Epithelial cell of esophagus (primary cell): ENCODE measurements at regions not wholly inside any gene's neighbourhood (a gene's known extent, or its start where the extent isn't known, plus 50 kb on each side); places are given as distances from the start of the nearest gene placed in this dataset.
"Not testable (repeated sequence)": the region's sequence is repeated elsewhere in the genome, so short reads cannot be mapped to it uniquely, and the experiment has no call there.

Experiments used
- DNase-seq: peaks from one replicate; pipeline ENCODE4 v3.0.0; 2010; ENCODE audit warnings: low read depth
- H3K4me3 ChIP-seq: 2 replicates; pipeline ENCODE4 v1.5.1; 2011; ENCODE audit warnings: mild to moderate bottlenecking, low read length, control low read depth
- CTCF ChIP-seq: IDR thresholded peaks from 2 replicates; pipeline ENCODE4 v1.5.1; 2011; ENCODE audit warnings: low read depth, mild to moderate bottlenecking, low read length, control low read depth, inconsistent platforms; ENCODE audit not compliant: insufficient read depth; ENCODE audit errors: missing control alignments

- no peak for DNase-seq
- TF ChIP-seq CTCF: no peak
- no peak overlapping the region for H3K4me3 ChIP-seq
Measured at GRCh38 chr11:34789196-34789834, 126.9 kb downstream of the APIP start.

GRCh38 chr11:34788642-34789041, 127.5 kb downstream of the APIP start:
- TF ChIP-seq CTCF: no peak

GRCh38 chr11:34787895-34788294, 128.3 kb downstream of the APIP start:
- DNase-seq: peak; percentile 20
- no peak for TF ChIP-seq CTCF

More at GRCh38 chr11:34788642-34789041, 127.5 kb downstream of the APIP start:
- no peak overlapping the region for H3K4me3 ChIP-seq
- DNase-seq: peak; percentile 25

GRCh38 chr11:34787348-34787747, 128.8 kb downstream of the APIP start:
- no peak for DNase-seq
- TF ChIP-seq CTCF: no peak
- H3K4me3 ChIP-seq: no peak overlapping the region

More at GRCh38 chr11:34787895-34788294, 128.3 kb downstream of the APIP start:
- no peak overlapping the region for H3K4me3 ChIP-seq

GRCh38 chr11:34784318-34784841, 131.8 kb downstream of the APIP start:
- peak; percentile 80 for DNase-seq
- no peak overlapping the region for H3K4me3 ChIP-seq
- TF ChIP-seq CTCF: no peak

GRCh38 chr11:34783816-34784317, 132.3 kb downstream of the APIP start:
- no peak for TF ChIP-seq CTCF
- no peak overlapping the region for H3K4me3 ChIP-seq
- peak; percentile 44 for DNase-seq

- not testable (repeated sequence) for H3K4me3 ChIP-seq, DNase-seq
Measured at GRCh38 chr11:34781826-34782225, 134.4 kb downstream of the APIP start.
